ENCODE measurements at regions not wholly inside any gene's neighbourhood (a gene's known extent, or its start where the extent isn't known, plus 50 kb on each side); places are given as distances from the start of the nearest gene placed in this dataset.

DNA sequence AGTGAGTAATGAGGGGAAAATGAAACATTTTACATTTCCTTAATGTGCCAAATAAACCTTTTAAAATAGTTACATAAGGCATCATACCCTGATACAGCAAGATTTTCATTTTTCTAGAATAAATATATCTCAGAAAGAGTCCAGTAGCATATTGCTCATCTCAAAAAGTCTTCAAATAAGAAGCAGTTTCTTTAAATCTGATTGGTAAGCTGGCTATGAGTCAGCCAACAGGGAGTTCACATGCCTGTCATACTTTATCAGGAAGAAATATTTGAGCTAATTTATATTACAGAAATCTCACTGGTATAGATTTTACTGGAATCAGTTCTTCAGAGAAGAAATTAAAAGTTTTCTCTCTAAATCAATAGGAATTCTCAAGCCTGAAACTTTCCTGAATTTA, 258.1 kb downstream of the C11orf87 start:
- TF ChIP-seq, protein P1, sequence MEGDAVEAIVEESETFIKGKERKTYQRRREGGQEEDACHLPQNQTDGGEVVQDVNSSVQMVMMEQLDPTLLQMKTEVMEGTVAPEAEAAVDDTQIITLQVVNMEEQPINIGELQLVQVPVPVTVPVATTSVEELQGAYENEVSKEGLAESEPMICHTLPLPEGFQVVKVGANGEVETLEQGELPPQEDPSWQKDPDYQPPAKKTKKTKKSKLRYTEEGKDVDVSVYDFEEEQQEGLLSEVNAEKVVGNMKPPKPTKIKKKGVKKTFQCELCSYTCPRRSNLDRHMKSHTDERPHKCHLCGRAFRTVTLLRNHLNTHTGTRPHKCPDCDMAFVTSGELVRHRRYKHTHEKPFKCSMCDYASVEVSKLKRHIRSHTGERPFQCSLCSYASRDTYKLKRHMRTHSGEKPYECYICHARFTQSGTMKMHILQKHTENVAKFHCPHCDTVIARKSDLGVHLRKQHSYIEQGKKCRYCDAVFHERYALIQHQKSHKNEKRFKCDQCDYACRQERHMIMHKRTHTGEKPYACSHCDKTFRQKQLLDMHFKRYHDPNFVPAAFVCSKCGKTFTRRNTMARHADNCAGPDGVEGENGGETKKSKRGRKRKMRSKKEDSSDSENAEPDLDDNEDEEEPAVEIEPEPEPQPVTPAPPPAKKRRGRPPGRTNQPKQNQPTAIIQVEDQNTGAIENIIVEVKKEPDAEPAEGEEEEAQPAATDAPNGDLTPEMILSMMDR (optimal IDR thresholded peaks at IDR 0.05 in 1 of 3, IDR thresholded peaks at IDR 0.05 in 1 of 3, conservative IDR thresholded peaks at IDR 0.05 in 1 of 3; ENCODE audit: extremely low read depth in 1 of 3, insufficient read depth in 2 of 3, low read length in 3 of 3), result no peak
- TF ChIP-seq EZH2 (IDR thresholded peaks at IDR 0.05; ENCODE audit: low read length), result no peak
